B cell (primary cell): ENCODE measurements at regions not wholly inside any gene's neighbourhood (a gene's known extent, or its start where the extent isn't known, plus 50 kb on each side); places are given as distances from the start of the nearest gene placed in this dataset.

Experiments
- CTCF ChIP-seq: fragments of 200-600 bp; IDR thresholded peaks from one replicate; pipeline ENCODE4 v1.8.0; 2022; ENCODE audit warnings: antibody characterized with exemption, mild to moderate bottlenecking
- EZH2 ChIP-seq: IDR thresholded peaks from 2 replicates; pipeline ENCODE4 v1.6.1; 2012; ENCODE audit warnings: borderline replicate concordance, low read depth, mild to moderate bottlenecking, moderate library complexity, low read length; ENCODE audit not compliant: insufficient read depth, poor library complexity, severe bottlenecking

DNA sequence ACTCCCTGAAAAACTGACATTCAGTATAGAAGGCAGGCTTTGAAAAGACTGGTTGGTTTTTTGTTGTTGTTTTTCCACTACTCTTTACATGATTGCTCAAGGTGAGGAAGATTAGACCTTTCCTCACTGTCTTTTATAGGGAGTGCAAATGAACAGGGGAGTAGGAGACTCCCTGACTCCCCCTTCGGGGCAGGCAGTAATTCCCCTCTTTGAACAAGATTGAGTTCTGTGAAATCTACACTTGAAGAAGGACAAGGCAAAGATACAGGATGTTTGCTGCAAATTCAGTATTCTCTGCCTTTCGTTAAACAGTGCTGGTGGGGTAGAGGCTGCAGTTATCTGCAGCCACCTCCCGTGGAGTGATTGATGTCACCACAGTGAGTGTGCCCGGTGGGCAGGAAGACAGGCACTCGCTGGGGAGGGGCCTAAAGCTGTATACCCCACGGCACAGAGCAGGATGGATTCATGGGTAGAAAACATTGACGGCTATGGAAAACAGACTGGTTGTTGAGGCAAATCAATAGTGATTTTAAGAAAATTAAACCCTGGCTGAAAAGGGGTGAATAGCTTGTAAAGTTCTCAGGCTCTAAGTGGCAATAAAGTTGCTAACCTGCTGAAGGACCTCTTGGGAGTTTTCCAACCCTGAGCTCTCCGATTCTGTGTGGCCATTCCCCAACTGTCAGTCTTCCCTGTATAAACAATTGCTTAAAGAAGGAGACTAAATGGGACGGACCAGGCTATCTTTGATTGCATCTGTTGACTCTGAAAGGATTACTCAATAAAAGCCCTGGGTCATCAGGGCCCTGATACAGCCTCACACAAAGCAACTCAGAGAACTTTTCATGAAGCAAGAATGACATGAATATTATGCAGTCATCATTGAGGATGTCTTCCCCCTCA is 308.3 kb downstream of the TBC1D4 start:
- no peak for TF ChIP-seq CTCF
- TF ChIP-seq EZH2: no peak
